ENCODE measurements at regions not wholly inside any gene's neighbourhood (a gene's known extent, or its start where the extent isn't known, plus 50 kb on each side); places are given as distances from the start of the nearest gene placed in this dataset.

- TF ChIP-seq SP1 (IDR thresholded peaks at IDR 0.05) (no peak), FOXM1 (IDR thresholded peaks at IDR 0.05; ENCODE audit: borderline replicate concordance) (no peak)
Measured at GRCh38 chr16:80197741-80198201, 343.0 kb upstream of the DYNLRB2 start.
